Liver (tissue), 8 donors: ENCODE measurements at regions not wholly inside any gene's neighbourhood (a gene's known extent, or its start where the extent isn't known, plus 50 kb on each side); places are given as distances from the start of the nearest gene placed in this dataset.

Experiments
- DNase-seq: peaks from one replicate; pipeline ENCODE4 v3.0.0-alpha.2; 2017; ENCODE audit warnings: low spot score
- H3K27ac ChIP-seq, 2 donors: one replicate each; pipeline ENCODE4 v1.7.0; 2013; ENCODE audit warnings: inconsistent platforms in 2 of 2, low read length in 2 of 2, control low read depth in 1 of 2, low read depth in 1 of 2, mild to moderate bottlenecking in 1 of 2
- H3K27me3 ChIP-seq, 4 donors: one replicate each; pipeline versions ENCODE4 v1.6.1 to v1.7.0; 2013; ENCODE audit warnings: low read length in 3 of 4, inconsistent platforms in 1 of 4, mild to moderate bottlenecking in 1 of 4, moderate library complexity in 1 of 4; ENCODE audit not compliant: control insufficient read depth in 4 of 4, insufficient read depth in 4 of 4
- H3K36me3 ChIP-seq, 4 donors: one replicate each; pipeline versions ENCODE4 v1.6.1 to v1.7.0; 2013; ENCODE audit warnings: low read length in 3 of 4, mild to moderate bottlenecking in 3 of 4, low read depth in 1 of 4, moderate library complexity in 1 of 4; ENCODE audit not compliant: control insufficient read depth in 4 of 4, insufficient read depth in 3 of 4
- H3K4me1 ChIP-seq, 4 donors: one replicate each; pipeline versions ENCODE4 v1.6.1 to v1.7.0; 2013; ENCODE audit warnings: low read length in 3 of 4, mild to moderate bottlenecking in 3 of 4, moderate library complexity in 1 of 4; ENCODE audit not compliant: control insufficient read depth in 4 of 4, insufficient read depth in 4 of 4
- H3K4me3 ChIP-seq, 3 donors: one replicate each; pipeline versions ENCODE4 v1.6.1 to v1.7.0; 2013; ENCODE audit warnings: low read length in 3 of 3, control low read depth in 1 of 3, low read depth in 1 of 3, mild to moderate bottlenecking in 1 of 3
- H3K9ac ChIP-seq, 2 donors: one replicate each; pipeline ENCODE4 v1.7.0; 2013; ENCODE audit warnings: low read length in 2 of 2, mild to moderate bottlenecking in 2 of 2, moderate library complexity in 2 of 2, control low read depth in 1 of 2, low read depth in 1 of 2
- H3K9me3 ChIP-seq, 4 donors: one replicate each; pipeline versions ENCODE4 v1.6.1 to v1.7.0; 2013; ENCODE audit warnings: low read length in 3 of 4; ENCODE audit not compliant: control insufficient read depth in 4 of 4
- CTCF ChIP-seq: fragments of 150-350 bp; IDR thresholded peaks from 2 replicates; pipeline ENCODE4 v1.5.1; 2017; ENCODE audit warnings: improper control_type of control experiment, low read depth, low read length; ENCODE audit not compliant: missing input control
- EGR1 ChIP-seq, 2 donors: IDR thresholded peaks; 2 replicates each; pipeline ENCODE4 v1.6.1; 2016 to 2018; ENCODE audit warnings: antibody characterized with exemption in 2 of 2, low read depth in 2 of 2
- FOXA1 ChIP-seq: IDR thresholded peaks from 2 replicates; pipeline ENCODE4 v1.6.1; 2016; ENCODE audit warnings: antibody characterized with exemption
- FOXA2 ChIP-seq: IDR thresholded peaks from 2 replicates; pipeline ENCODE4 v1.6.1; 2016; ENCODE audit warnings: antibody characterized with exemption
- GABPA ChIP-seq, 2 donors: IDR thresholded peaks in 1 of 2; conservative IDR thresholded peaks in 1 of 2; 2 replicates each; pipeline ENCODE4 v1.6.1; 2016; ENCODE audit warnings: antibody characterized with exemption in 2 of 2, mild to moderate bottlenecking in 1 of 2, moderate library complexity in 1 of 2
- HNF4A ChIP-seq, 2 donors: conservative IDR thresholded peaks; 2 replicates each; pipeline ENCODE4 v1.6.1; 2016; ENCODE audit warnings: antibody characterized with exemption in 2 of 2, mild to moderate bottlenecking in 2 of 2
- HNF4G ChIP-seq: IDR thresholded peaks from 2 replicates; pipeline ENCODE4 v1.6.1; 2016; ENCODE audit warnings: antibody characterized with exemption
- JUND ChIP-seq, 2 donors: IDR thresholded peaks; 2 replicates each; pipeline ENCODE4 v1.6.1; 2016; ENCODE audit warnings: antibody characterized with exemption in 2 of 2
- NR2F2 ChIP-seq: IDR thresholded peaks from 2 replicates; pipeline ENCODE4 v1.6.1; 2016; ENCODE audit warnings: antibody characterized with exemption
- RAD21 ChIP-seq, 2 donors: IDR thresholded peaks; 2 replicates each; pipeline ENCODE4 v1.6.1; 2016; ENCODE audit warnings: antibody characterized with exemption in 2 of 2, mild to moderate bottlenecking in 2 of 2
- REST ChIP-seq: IDR thresholded peaks from 2 replicates; pipeline ENCODE4 v1.6.1; 2016; ENCODE audit warnings: antibody characterized with exemption, mild to moderate bottlenecking
- RXRA ChIP-seq, 2 donors: IDR thresholded peaks; 2 replicates each; pipeline ENCODE4 v1.6.1; 2017 to 2018; ENCODE audit warnings: antibody characterized with exemption in 2 of 2, mild to moderate bottlenecking in 1 of 2
- SP1 ChIP-seq: IDR thresholded peaks from 2 replicates; pipeline ENCODE4 v1.6.1; 2018; ENCODE audit warnings: antibody characterized with exemption, mild to moderate bottlenecking
- TAF1 ChIP-seq: conservative IDR thresholded peaks from 2 replicates; pipeline ENCODE4 v1.6.1; 2016; ENCODE audit warnings: antibody characterized with exemption, mild to moderate bottlenecking
- YY1 ChIP-seq: IDR thresholded peaks from 2 replicates; pipeline ENCODE4 v1.6.1; 2016; ENCODE audit warnings: antibody characterized with exemption, mild to moderate bottlenecking
- ZBTB33 ChIP-seq: IDR thresholded peaks from 2 replicates; pipeline ENCODE4 v1.6.1; 2016; ENCODE audit warnings: antibody characterized with exemption
- whole genome bisulfite sequencing: extraction: QIAGEN DNeasy Blood & Tissue Kit; methylation state at CpG from one replicate; pipeline ENCODE4 v1.1.7; 2013; 5-methylcytosine and 5-hydroxymethylcytosine counted together
- TF ChIP-seq, protein P1 (sequence below): IDR thresholded peaks from 2 replicates; pipeline ENCODE4 v1.6.1; 2016; ENCODE audit warnings: antibody characterized with exemption
- TF ChIP-seq, protein P2 (sequence below): IDR thresholded peaks from 2 replicates; pipeline ENCODE4 v1.6.1; 2016; ENCODE audit warnings: antibody characterized with exemption
- donor health status: healthy.
- donor health status: healthy.
- donor health status: healthy.
- donor health status: healthy.
- donor health status: healthy.

- Histone ChIP-seq H3K4me1 (no peaks in the 10 kb centered on the region), H3K27me3 (no peaks in the 10 kb centered on the region), H3K4me3 (no peak overlapping the region), H3K9me3 (no peaks in the 10 kb centered on the region), H3K27ac (no peak overlapping the region), H3K36me3 (no peaks in the 10 kb centered on the region), H3K9ac (no peak overlapping the region)
- no peak for DNase-seq
- TF ChIP-seq CTCF (no peak), GABPA (IDR thresholded peaks at IDR 0.05 in 1 of 2, conservative IDR thresholded peaks at IDR 0.05 in 1 of 2) (no peak), HNF4G (no peak), SP1 (no peak), FOXA2 (no peak), YY1 (no peak), EGR1 (IDR thresholded peaks at IDR 0.05; ENCODE audit: low read depth in 2 of 2) (no peak)
These were observed 1255.7 kb downstream of the ZPLD1 start for GRCh38 chr3:103690536-103690935.

GRCh38 chr3:103693831-103694230, 1259.0 kb downstream of the ZPLD1 start:
- TF ChIP-seq HNF4A (conservative IDR thresholded peaks at IDR 0.05) (no peak), JUND (IDR thresholded peaks at IDR 0.05) (no peak), YY1 (no peak), FOXA1 (no peak), ZBTB33 (no peak), HNF4G (no peak), GABPA (IDR thresholded peaks at IDR 0.05 in 1 of 2, conservative IDR thresholded peaks at IDR 0.05 in 1 of 2) (no peak), FOXA2 (no peak), EGR1 (IDR thresholded peaks at IDR 0.05; ENCODE audit: low read depth in 2 of 2) (no peak), CTCF (no peak), NR2F2 (no peak), REST (no peak), TAF1 (no peak), RXRA (IDR thresholded peaks at IDR 0.05) (no peak), SP1 (no peak), RAD21 (IDR thresholded peaks at IDR 0.05) (no peak)
- TF ChIP-seq, protein P1, sequence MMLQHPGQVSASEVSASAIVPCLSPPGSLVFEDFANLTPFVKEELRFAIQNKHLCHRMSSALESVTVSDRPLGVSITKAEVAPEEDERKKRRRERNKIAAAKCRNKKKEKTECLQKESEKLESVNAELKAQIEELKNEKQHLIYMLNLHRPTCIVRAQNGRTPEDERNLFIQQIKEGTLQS = no peak
- TF ChIP-seq, protein P2, sequence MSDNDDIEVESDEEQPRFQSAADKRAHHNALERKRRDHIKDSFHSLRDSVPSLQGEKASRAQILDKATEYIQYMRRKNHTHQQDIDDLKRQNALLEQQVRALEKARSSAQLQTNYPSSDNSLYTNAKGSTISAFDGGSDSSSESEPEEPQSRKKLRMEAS = no peak
- no peak overlapping the region for H3K9ac ChIP-seq
- no peak overlapping the region for H3K27ac ChIP-seq
- H3K9me3 ChIP-seq = no peaks in the 10 kb centered on the region
- H3K4me3 ChIP-seq = no peak overlapping the region
- no peak for DNase-seq
- 75% methylated on average over 2 of the region's 2 CpGs for WGBS
- H3K36me3 ChIP-seq = no peaks in the 10 kb centered on the region
- no peaks in the 10 kb centered on the region for H3K4me1 ChIP-seq
- no peaks in the 10 kb centered on the region for H3K27me3 ChIP-seq
